H9 (cell line): ENCODE measurements at regions not wholly inside any gene's neighbourhood (a gene's known extent, or its start where the extent isn't known, plus 50 kb on each side); places are given as distances from the start of the nearest gene placed in this dataset.

Experiments
- DNase-seq: peaks from one replicate; pipeline ENCODE4 v3.0.0-alpha.2; 2017
- H2AFZ ChIP-seq: one replicate; pipeline ENCODE4 v1.6.1; 2013; ENCODE audit warnings: mild to moderate bottlenecking, low read length, control low read depth, moderate library complexity
- H2AK5ac ChIP-seq: 2 replicates; pipeline ENCODE4 v1.6.1; 2013; ENCODE audit warnings: low read length, control low read depth, mixed read lengths; ENCODE audit not compliant: insufficient read length
- H2BK120ac ChIP-seq: one replicate; pipeline ENCODE4 v1.6.1; 2013; ENCODE audit warnings: low read depth, mild to moderate bottlenecking, low read length, control low read depth, inconsistent platforms; ENCODE audit not compliant: poor library complexity, severe bottlenecking
- H2BK12ac ChIP-seq: 2 replicates; pipeline ENCODE4 v1.6.1; 2013; ENCODE audit warnings: low read length, control low read depth, mixed read lengths, low read depth; ENCODE audit not compliant: insufficient read length
- H2BK15ac ChIP-seq: 2 replicates; pipeline ENCODE4 v1.6.1; 2013; ENCODE audit warnings: low read depth, low read length, control low read depth
- H2BK20ac ChIP-seq: one replicate; pipeline ENCODE4 v1.6.1; 2013; ENCODE audit warnings: low read depth, mild to moderate bottlenecking, low read length, control low read depth, inconsistent platforms; ENCODE audit not compliant: poor library complexity, severe bottlenecking
- H2BK5ac ChIP-seq: 2 replicates; pipeline ENCODE4 v1.6.1; 2013; ENCODE audit warnings: low read length, control low read depth, mixed read lengths; ENCODE audit not compliant: insufficient read length
- H3K14ac ChIP-seq: 2 replicates; pipeline ENCODE4 v1.6.1; 2013; ENCODE audit warnings: low read length, control low read depth; ENCODE audit not compliant: insufficient read depth
- H3K18ac ChIP-seq: 2 replicates; pipeline ENCODE4 v1.6.1; 2013; ENCODE audit warnings: low read depth, mild to moderate bottlenecking, mixed read lengths, low read length, control low read depth; ENCODE audit not compliant: insufficient read length
- H3K23ac ChIP-seq: 2 replicates; pipeline ENCODE4 v1.6.1; 2013; ENCODE audit warnings: low read length, control low read depth, mixed read lengths, low read depth; ENCODE audit not compliant: insufficient read length
- H3K23me2 ChIP-seq: 2 replicates; pipeline ENCODE4 v1.6.1; 2013; ENCODE audit warnings: low read depth, mild to moderate bottlenecking, mixed read lengths, low read length, control low read depth; ENCODE audit not compliant: insufficient read length, poor library complexity, severe bottlenecking
- H3K27ac ChIP-seq: 2 replicates; pipeline ENCODE4 v1.5.1; 2013; ENCODE audit warnings: low read length, control low read depth, mixed read lengths, low read depth; ENCODE audit not compliant: insufficient read length
- H3K27me3 ChIP-seq: 2 replicates; pipeline ENCODE4 v1.6.1; 2013; ENCODE audit warnings: low read length, control low read depth, inconsistent platforms; ENCODE audit not compliant: insufficient read depth
- H3K4ac ChIP-seq: 2 replicates; pipeline ENCODE4 v1.6.1; 2013; ENCODE audit warnings: low read depth, mild to moderate bottlenecking, control low read depth, inconsistent platforms, low read length, moderate library complexity
- H3K4me1 ChIP-seq: 2 replicates; pipeline ENCODE4 v1.6.1; 2013; ENCODE audit warnings: low read length, control low read depth, inconsistent platforms; ENCODE audit not compliant: insufficient read depth
- H3K4me2 ChIP-seq: 2 replicates; pipeline ENCODE4 v1.6.1; 2013; ENCODE audit warnings: low read length, control low read depth, mixed read lengths; ENCODE audit not compliant: insufficient read length, insufficient read depth
- H3K56ac ChIP-seq: 2 replicates; pipeline ENCODE4 v1.6.1; 2013; ENCODE audit warnings: low read depth, mild to moderate bottlenecking, mixed read lengths, low read length, control low read depth; ENCODE audit not compliant: insufficient read length
- H3K79me1 ChIP-seq: 2 replicates; pipeline ENCODE4 v1.6.1; 2013; ENCODE audit warnings: low read depth, mild to moderate bottlenecking, moderate library complexity, low read length, control low read depth, inconsistent platforms; ENCODE audit not compliant: insufficient read depth, poor library complexity, severe bottlenecking
- H3K79me2 ChIP-seq: 2 replicates; pipeline ENCODE4 v1.6.1; 2013; ENCODE audit warnings: low read length, control low read depth, inconsistent platforms; ENCODE audit not compliant: insufficient read depth
- H3K9ac ChIP-seq: 2 replicates; pipeline ENCODE4 v1.6.1; 2013; ENCODE audit warnings: low read length, control low read depth, mixed read lengths; ENCODE audit not compliant: insufficient read length; ENCODE audit errors: extremely low read depth
- H3K9me3 ChIP-seq: one replicate; pipeline ENCODE4 v1.6.1; 2013; ENCODE audit warnings: low read depth, low read length, inconsistent platforms; ENCODE audit not compliant: control insufficient read depth
- H3T11ph ChIP-seq: one replicate; pipeline ENCODE4 v1.6.1; 2013; ENCODE audit warnings: mild to moderate bottlenecking, low read length, control low read depth, inconsistent platforms
- H4K20me1 ChIP-seq: one replicate; pipeline ENCODE4 v1.6.1; 2013; ENCODE audit not compliant: control insufficient read depth, insufficient read length, insufficient read depth
- H4K5ac ChIP-seq: 2 replicates; pipeline ENCODE4 v1.6.1; 2013; ENCODE audit warnings: low read depth, mild to moderate bottlenecking, mixed read lengths, low read length, control low read depth; ENCODE audit not compliant: insufficient read length
- H4K8ac ChIP-seq: replicated peaks from 2 replicates; pipeline ENCODE4 v1.6.1; 2013; ENCODE audit warnings: low read length, control low read depth, mixed read lengths, low read depth; ENCODE audit not compliant: insufficient read length
- H4K91ac ChIP-seq: 2 replicates; pipeline ENCODE4 v1.6.1; 2013; ENCODE audit warnings: low read depth, mild to moderate bottlenecking, moderate library complexity, mixed read lengths, low read length, control low read depth; ENCODE audit not compliant: insufficient read length
- H3K27ac Mint-ChIP-seq, 3 experiments: 2 replicates in 2 of 3; 3 replicates in 1 of 3; pipeline ENCODE4 v1.8.0; 2020 to 2021; ENCODE audit warnings: mixed read lengths in 3 of 3, mild to moderate bottlenecking in 1 of 3, moderate library complexity in 1 of 3
- H3K27me3 Mint-ChIP-seq: 2 replicates; pipeline ENCODE4 v1.8.0; 2021; ENCODE audit warnings: low read depth, mild to moderate bottlenecking, moderate library complexity, mixed read lengths
- H3K36me3 Mint-ChIP-seq, 3 experiments: 2 replicates in 2 of 3; 3 replicates in 1 of 3; pipeline ENCODE4 v1.8.0; 2020 to 2021; ENCODE audit warnings: low read depth in 3 of 3, mixed read lengths in 3 of 3; ENCODE audit not compliant: insufficient read depth in 1 of 3
- H3K4me1 Mint-ChIP-seq, 2 experiments: 2 replicates each; pipeline ENCODE4 v1.8.0; 2020; ENCODE audit warnings: mixed read lengths in 2 of 2
- H3K4me3 Mint-ChIP-seq, 2 experiments: 2 replicates in 1 of 2; 3 replicates in 1 of 2; pipeline ENCODE4 v1.8.0; 2020 to 2021; ENCODE audit warnings: mild to moderate bottlenecking in 2 of 2, mixed read lengths in 2 of 2, moderate library complexity in 1 of 2
- H3K9me3 Mint-ChIP-seq, 2 experiments: 2 replicates in 1 of 2; 3 replicates in 1 of 2; pipeline ENCODE4 v1.8.0; 2020; ENCODE audit warnings: mild to moderate bottlenecking in 2 of 2, mixed read lengths in 2 of 2, moderate library complexity in 1 of 2
- CTCF ChIP-seq: fragments of 200-600 bp; sonication (generic); conservative IDR thresholded peaks from 3 replicates; pipeline ENCODE4 v1.8.0; 2021; ENCODE audit warnings: antibody characterized with exemption, mild to moderate bottlenecking
- WGBS: extraction: QIAGEN DNeasy Blood & Tissue Kit; methylation state at CpG from one replicate; pipeline ENCODE4 v1.1.7; 2013; ENCODE audit warnings: missing lambda C conversion rate, low lambda C conversion rate, mixed read lengths; ENCODE audit not compliant: insufficient read length; ENCODE audit errors: extremely low coverage; 5-methylcytosine and 5-hydroxymethylcytosine counted together

- Histone ChIP-seq H2BK15ac (no peak overlapping the region), H3K9me3 (no peaks in the 10 kb centered on the region), H4K5ac (no peak overlapping the region), H3K4me1 (no peaks in the 10 kb centered on the region), H3K14ac (no peak overlapping the region), H4K20me1 (no peaks in the 10 kb centered on the region), H3K27me3 (no peaks in the 10 kb centered on the region), H3K27ac (no peak overlapping the region), H2BK20ac (no peak overlapping the region), H3K18ac (no peak overlapping the region), H2BK5ac (no peak overlapping the region), H3K4me2 (no peak overlapping the region), H2BK12ac (no peak overlapping the region), H3K23ac (no peak overlapping the region), H2BK120ac (no peak overlapping the region), H3K79me2 (no peaks in the 10 kb centered on the region), H4K8ac (no peak overlapping the region), H3K23me2 (no peaks in the 10 kb centered on the region), H3K56ac (no peak overlapping the region), H4K91ac (no peak overlapping the region), H3K4ac (no peak overlapping the region), H3T11ph (no peak overlapping the region), H2AK5ac (no peak overlapping the region), H2AFZ (no peak overlapping the region), H3K9ac (no peak overlapping the region), H3K79me1 (no peaks in the 10 kb centered on the region)
- peaks cover 0 to 2% of the 10 kb centered on the region in 2 experiments; a peak in 1 of 4 replicates for H3K4me1 Mint-ChIP-seq
- H3K36me3 Mint-ChIP-seq: no peaks in the 10 kb centered on the region
- no peak overlapping the region; a peak in 1 of 7 replicates for H3K27ac Mint-ChIP-seq
- H3K9me3 Mint-ChIP-seq: no peaks in the 10 kb centered on the region; a peak in 1 of 5 replicates
- H3K4me3 Mint-ChIP-seq: no peak overlapping the region
- WGBS: no CpG with 5 or more reads among the region's 4 CpGs
- DNase-seq: no peak
- H3K27me3 Mint-ChIP-seq: no peaks in the 10 kb centered on the region
- TF ChIP-seq CTCF: no peak
Observed at GRCh38 chr11:30801357-30801756, 215.2 kb upstream of the MPPED2 start.
